GM12878 (cell line): ENCODE measurements at regions not wholly inside any gene's neighbourhood (a gene's known extent, or its start where the extent isn't known, plus 50 kb on each side); places are given as distances from the start of the nearest gene placed in this dataset.

ENCODE experiments used
- BRCA1 ChIP-seq: IDR thresholded peaks from 2 replicates; pipeline ENCODE4 v1.6.1; 2011; ENCODE audit warnings: low read depth, low read length, improper control_type of control experiment
- EP300 ChIP-seq, 2 experiments: fragments of 150-350 bp in 1 of 2; IDR thresholded peaks; 2 replicates each; pipeline ENCODE4 v1.6.1; 2011 to 2012; ENCODE audit warnings: low read depth in 2 of 2, low read length in 2 of 2, borderline replicate concordance in 1 of 2, improper control_type of control experiment in 1 of 2, inconsistent platforms in 1 of 2; ENCODE audit not compliant: control insufficient read depth in 1 of 2
- MTA2 ChIP-seq: fragments of 450-650 bp; IDR thresholded peaks from 2 replicates; pipeline ENCODE4 v1.6.1; 2016; ENCODE audit warnings: low read depth, mild to moderate bottlenecking, moderate library complexity
- NFIC ChIP-seq: IDR thresholded peaks from 2 replicates; pipeline ENCODE4 v1.6.1; 2012; ENCODE audit warnings: low read depth, mild to moderate bottlenecking, inconsistent platforms, low read length, moderate library complexity
- NFXL1 ChIP-seq: fragments of 450-650 bp; IDR thresholded peaks from 2 replicates; pipeline ENCODE4 v1.6.1; 2017; ENCODE audit warnings: antibody characterized with exemption, mild to moderate bottlenecking, borderline replicate concordance
- POLR2AphosphoS5 ChIP-seq: IDR thresholded peaks from 2 replicates; pipeline ENCODE4 v1.6.1; 2011; ENCODE audit warnings: mild to moderate bottlenecking, low read length, inconsistent platforms
- TARDBP ChIP-seq: IDR thresholded peaks from 2 replicates; pipeline ENCODE4 v1.6.1; 2016; ENCODE audit warnings: borderline replicate concordance
- ZNF274 ChIP-seq: IDR thresholded peaks from one replicate; pipeline ENCODE4 v1.8.0; 2011; ENCODE audit not compliant: insufficient read length, insufficient read depth
- TF ChIP-seq, protein P1 (sequence below): IDR thresholded peaks from 2 replicates; pipeline ENCODE4 v1.6.1; 2012; ENCODE audit warnings: low read depth, low read length, improper control_type of control experiment

DNA sequence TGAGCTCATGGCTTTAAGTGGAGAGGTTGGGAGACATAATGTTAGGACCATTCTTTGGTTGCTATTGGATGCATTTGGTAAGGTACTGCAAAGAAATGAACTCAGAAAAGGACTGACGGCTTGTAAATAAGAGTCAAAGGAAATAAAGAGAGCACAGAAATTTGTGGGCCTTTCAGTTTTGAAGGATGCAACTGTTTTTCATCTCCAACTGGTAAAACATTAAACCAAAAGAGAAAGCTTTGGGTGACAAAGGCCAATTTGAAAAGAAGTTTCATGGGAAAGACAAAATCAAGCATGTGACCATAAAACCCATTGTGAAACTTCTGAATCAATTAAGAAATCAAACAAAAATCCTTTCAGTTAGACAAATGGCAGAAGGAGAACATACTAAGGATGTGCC, 77.8 kb upstream of the SPOPL start:
- no peak for TF ChIP-seq NFIC
- TF ChIP-seq, protein P1, sequence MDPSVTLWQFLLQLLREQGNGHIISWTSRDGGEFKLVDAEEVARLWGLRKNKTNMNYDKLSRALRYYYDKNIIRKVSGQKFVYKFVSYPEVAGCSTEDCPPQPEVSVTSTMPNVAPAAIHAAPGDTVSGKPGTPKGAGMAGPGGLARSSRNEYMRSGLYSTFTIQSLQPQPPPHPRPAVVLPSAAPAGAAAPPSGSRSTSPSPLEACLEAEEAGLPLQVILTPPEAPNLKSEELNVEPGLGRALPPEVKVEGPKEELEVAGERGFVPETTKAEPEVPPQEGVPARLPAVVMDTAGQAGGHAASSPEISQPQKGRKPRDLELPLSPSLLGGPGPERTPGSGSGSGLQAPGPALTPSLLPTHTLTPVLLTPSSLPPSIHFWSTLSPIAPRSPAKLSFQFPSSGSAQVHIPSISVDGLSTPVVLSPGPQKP, result no peak
- TF ChIP-seq MTA2, result no peak
- no peak for TF ChIP-seq BRCA1
- TF ChIP-seq POLR2AphosphoS5, result no peak
- no peak for TF ChIP-seq NFXL1
- no peak for TF ChIP-seq TARDBP
- no peak for TF ChIP-seq ZNF274
- TF ChIP-seq EP300 (IDR thresholded peaks at IDR 0.05; ENCODE audit: borderline replicate concordance in 1 of 2, control insufficient read depth in 1 of 2, low read depth in 2 of 2, low read length in 2 of 2), result no peak
